Colon (tissue), 2 donors: ENCODE measurements at regions not wholly inside any gene's neighbourhood (a gene's known extent, or its start where the extent isn't known, plus 50 kb on each side); places are given as distances from the start of the nearest gene placed in this dataset.

ENCODE experiments used
- FAIRE-seq: peaks from 2 replicates; lab custom pipeline; 2012; peaks lifted over from hg19 to GRCh38; lab: Jason Lieb, UNC
- donor health status: control.
- donor health status: control.

- no peak for FAIRE-seq
These were observed 208.3 kb upstream of the JADE1 start for GRCh38 chr4:128600996-128601871.

GRCh38 chr4:128600410-128600809 is 209.1 kb upstream of the JADE1 start:
- FAIRE-seq = no peak

GRCh38 chr4:128597500-128597899 is 212.0 kb upstream of the JADE1 start:
- no peak for FAIRE-seq

GRCh38 chr4:128596853-128597252 is 212.6 kb upstream of the JADE1 start:
- FAIRE-seq = no peak

- no peak for FAIRE-seq
These were observed 213.4 kb upstream of the JADE1 start for GRCh38 chr4:128596115-128596514.

GRCh38 chr4:128591482-128591881 is 218.0 kb upstream of the JADE1 start:
- no peak for FAIRE-seq

- FAIRE-seq = no peak
These were observed 218.7 kb upstream of the JADE1 start for GRCh38 chr4:128590773-128591172.

GRCh38 chr4:128590034-128590740 is 219.3 kb upstream of the JADE1 start:
- no peak for FAIRE-seq

- no peak for FAIRE-seq
These were observed 220.0 kb upstream of the JADE1 start for GRCh38 chr4:128589384-128589965.

- FAIRE-seq = no peak
These were observed 222.1 kb upstream of the JADE1 start for GRCh38 chr4:128587382-128587781.

GRCh38 chr4:128583753-128584712 is 225.5 kb upstream of the JADE1 start:
- FAIRE-seq = no peak

- no peak for FAIRE-seq
These were observed 227.1 kb upstream of the JADE1 start for GRCh38 chr4:128582427-128582870.

GRCh38 chr4:128579154-128579853 is 230.2 kb upstream of the JADE1 start:
- FAIRE-seq = no peak

GRCh38 chr4:128574706-128575105 is 234.8 kb upstream of the JADE1 start:
- FAIRE-seq = no peak

GRCh38 chr4:128573781-128574508 is 235.6 kb upstream of the JADE1 start:
- FAIRE-seq = no peak

- no peak for FAIRE-seq
These were observed 236.7 kb upstream of the JADE1 start for GRCh38 chr4:128572778-128573241.

- FAIRE-seq = no peak
These were observed 237.8 kb upstream of the JADE1 start for GRCh38 chr4:128571747-128572146.

GRCh38 chr4:128570387-128570975 is 239.0 kb upstream of the JADE1 start:
- FAIRE-seq = no peak

- no peak for FAIRE-seq
These were observed 242.8 kb upstream of the JADE1 start for GRCh38 chr4:128566693-128567092.
